Neural crest cell (in vitro differentiated cells): ENCODE measurements at regions not wholly inside any gene's neighbourhood (a gene's known extent, or its start where the extent isn't known, plus 50 kb on each side); places are given as distances from the start of the nearest gene placed in this dataset.

Source experiments
- DNase-seq: peaks from one replicate; pipeline ENCODE4 v3.0.0; 2021; ENCODE audit warnings: low read depth, mixed read lengths, low spot score
- H3K27ac Mint-ChIP-seq: one replicate; pipeline ENCODE4 v1.8.0; 2021; ENCODE audit warnings: mild to moderate bottlenecking, mixed read lengths; ENCODE audit not compliant: unreplicated experiment
- H3K27me3 Mint-ChIP-seq: 2 replicates; pipeline ENCODE4 v1.8.0; 2021; ENCODE audit warnings: low read depth, mild to moderate bottlenecking, mixed read lengths
- H3K36me3 Mint-ChIP-seq: 2 replicates; pipeline ENCODE4 v1.8.0; 2021; ENCODE audit warnings: low read depth, mild to moderate bottlenecking, mixed read lengths
- H3K4me1 Mint-ChIP-seq: 2 replicates; pipeline ENCODE4 v1.8.0; 2021; ENCODE audit warnings: mixed read lengths
- H3K4me3 Mint-ChIP-seq: one replicate; pipeline ENCODE4 v1.8.0; 2021; ENCODE audit warnings: mild to moderate bottlenecking, mixed read lengths
- H3K9me3 Mint-ChIP-seq: 2 replicates; pipeline ENCODE4 v1.8.0; 2021; ENCODE audit warnings: mixed read lengths
- TF ChIP-seq, protein P1 (sequence below): fragments of 200-600 bp; sonication (generic); conservative IDR thresholded peaks from 2 replicates; pipeline ENCODE4 v1.5.0; 2021; ENCODE audit warnings: antibody characterized with exemption, mild to moderate bottlenecking

DNA sequence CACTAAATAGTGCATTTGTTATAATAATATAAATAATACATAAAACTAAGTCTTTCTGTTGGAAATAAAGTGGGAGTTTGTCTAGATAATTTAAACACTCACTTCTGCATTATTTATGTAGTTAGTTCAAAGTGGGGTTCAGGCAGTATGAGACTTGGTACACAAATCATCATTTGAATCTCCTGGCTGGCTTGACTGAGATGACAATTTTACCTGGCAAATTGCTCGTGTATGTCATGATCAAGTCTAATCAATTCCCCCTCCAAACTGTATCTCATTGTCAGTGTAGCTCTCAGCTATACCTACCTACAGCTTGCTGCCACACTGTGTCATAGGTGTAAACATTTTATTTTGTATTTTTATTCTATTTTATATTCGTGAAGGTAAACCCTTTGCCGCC lies 563.4 kb upstream of the TENM3 start:
- H3K27me3 Mint-ChIP-seq, result no peaks in the 10 kb centered on the region
- H3K4me3 Mint-ChIP-seq, result no peak overlapping the region
- H3K36me3 Mint-ChIP-seq, result no peaks in the 10 kb centered on the region
- peaks cover 5% of the 10 kb centered on the region for H3K4me1 Mint-ChIP-seq
- TF ChIP-seq, protein P1, sequence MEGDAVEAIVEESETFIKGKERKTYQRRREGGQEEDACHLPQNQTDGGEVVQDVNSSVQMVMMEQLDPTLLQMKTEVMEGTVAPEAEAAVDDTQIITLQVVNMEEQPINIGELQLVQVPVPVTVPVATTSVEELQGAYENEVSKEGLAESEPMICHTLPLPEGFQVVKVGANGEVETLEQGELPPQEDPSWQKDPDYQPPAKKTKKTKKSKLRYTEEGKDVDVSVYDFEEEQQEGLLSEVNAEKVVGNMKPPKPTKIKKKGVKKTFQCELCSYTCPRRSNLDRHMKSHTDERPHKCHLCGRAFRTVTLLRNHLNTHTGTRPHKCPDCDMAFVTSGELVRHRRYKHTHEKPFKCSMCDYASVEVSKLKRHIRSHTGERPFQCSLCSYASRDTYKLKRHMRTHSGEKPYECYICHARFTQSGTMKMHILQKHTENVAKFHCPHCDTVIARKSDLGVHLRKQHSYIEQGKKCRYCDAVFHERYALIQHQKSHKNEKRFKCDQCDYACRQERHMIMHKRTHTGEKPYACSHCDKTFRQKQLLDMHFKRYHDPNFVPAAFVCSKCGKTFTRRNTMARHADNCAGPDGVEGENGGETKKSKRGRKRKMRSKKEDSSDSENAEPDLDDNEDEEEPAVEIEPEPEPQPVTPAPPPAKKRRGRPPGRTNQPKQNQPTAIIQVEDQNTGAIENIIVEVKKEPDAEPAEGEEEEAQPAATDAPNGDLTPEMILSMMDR, result no peak
- H3K27ac Mint-ChIP-seq, result no peak overlapping the region
- no peak for DNase-seq
- no peaks in the 10 kb centered on the region for H3K9me3 Mint-ChIP-seq

DNA sequence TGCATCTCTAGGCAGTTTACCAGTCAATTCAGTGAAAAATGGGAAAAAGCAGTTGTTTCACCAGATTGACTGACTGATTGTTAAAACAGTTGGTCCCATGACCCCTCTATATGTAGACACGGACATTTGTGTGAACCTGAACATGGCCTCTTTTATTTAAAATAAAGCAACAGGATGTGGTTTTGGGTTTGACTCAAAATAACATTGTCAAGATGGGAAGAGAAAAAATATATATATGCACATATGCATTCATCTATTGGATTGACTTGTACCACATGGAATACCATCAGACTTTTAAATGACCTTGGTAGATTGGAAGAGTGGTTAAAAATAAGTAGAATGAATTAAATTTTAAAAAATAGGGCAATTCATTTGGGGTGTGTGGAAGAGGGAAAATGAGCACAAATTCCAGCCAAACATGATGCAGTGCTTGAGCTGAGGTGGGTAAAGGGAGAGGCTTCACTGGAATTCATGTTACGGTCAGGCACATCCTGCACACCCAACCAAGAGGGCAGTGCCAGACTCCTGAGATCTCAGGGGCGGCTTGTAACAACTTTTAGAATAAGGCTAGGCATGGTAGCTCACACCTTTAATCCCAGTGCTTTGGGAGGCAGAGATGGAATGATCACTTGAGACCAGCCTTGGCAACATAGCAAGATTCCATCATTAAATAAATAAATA lies 560.7 kb upstream of the TENM3 start:
- Mint-ChIP-seq H3K27ac (no peak overlapping the region), H3K9me3 (no peaks in the 10 kb centered on the region), H3K36me3 (no peaks in the 10 kb centered on the region), H3K27me3 (no peaks in the 10 kb centered on the region), H3K4me3 (no peak overlapping the region), H3K4me1 (peaks cover 24% of the 10 kb centered on the region)
- no peak for DNase-seq
- TF ChIP-seq, protein P1, result no peak

DNA sequence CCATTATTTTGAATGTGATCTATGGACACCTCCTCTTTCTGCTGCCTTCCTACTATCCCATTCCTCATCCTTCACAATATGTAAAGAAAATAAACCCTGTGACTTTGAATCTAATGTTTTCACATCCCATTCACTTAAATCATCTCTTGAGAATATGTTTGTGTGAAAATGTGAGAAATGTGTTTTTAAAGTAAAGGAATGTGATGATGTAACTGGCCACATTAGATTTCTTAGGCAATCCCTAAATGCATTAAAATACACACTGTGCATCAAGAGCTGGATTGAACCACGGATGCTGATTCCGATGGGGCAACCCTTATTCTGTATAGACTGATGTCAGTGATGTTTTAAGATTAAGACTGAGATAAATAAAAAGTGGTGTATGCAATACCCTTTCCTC lies 558.9 kb upstream of the TENM3 start:
- no peaks in the 10 kb centered on the region for H3K9me3 Mint-ChIP-seq
- H3K36me3 Mint-ChIP-seq, result no peaks in the 10 kb centered on the region
- TF ChIP-seq, protein P1, result no peak
- no peak for DNase-seq
- H3K27me3 Mint-ChIP-seq, result no peaks in the 10 kb centered on the region
- no peak overlapping the region for H3K4me3 Mint-ChIP-seq
- peaks cover 42% of the 10 kb centered on the region for H3K4me1 Mint-ChIP-seq
- H3K27ac Mint-ChIP-seq, result no peak overlapping the region

DNA sequence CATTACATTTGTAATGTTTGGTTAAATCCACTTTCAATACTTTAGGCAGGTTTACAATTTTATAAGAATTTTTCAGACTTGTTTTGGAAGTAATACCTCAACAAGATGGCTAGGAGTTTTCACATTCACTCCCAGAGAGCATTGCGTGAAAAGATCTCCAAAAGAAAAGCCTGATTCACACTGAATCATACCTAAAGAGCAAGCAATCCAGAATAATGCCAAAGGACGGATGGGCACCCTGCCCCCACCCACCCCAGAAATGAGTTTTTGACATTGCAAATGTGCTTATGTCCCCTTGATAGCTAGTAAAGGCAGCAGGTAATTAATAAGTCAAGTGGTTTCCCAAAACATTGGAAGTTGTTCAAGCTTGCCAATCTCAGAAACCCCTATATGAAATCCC lies 557.7 kb upstream of the TENM3 start:
- peaks cover 52% of the 10 kb centered on the region for H3K4me1 Mint-ChIP-seq
- H3K27ac Mint-ChIP-seq, result no peak overlapping the region
- TF ChIP-seq, protein P1, result no peak

DNA sequence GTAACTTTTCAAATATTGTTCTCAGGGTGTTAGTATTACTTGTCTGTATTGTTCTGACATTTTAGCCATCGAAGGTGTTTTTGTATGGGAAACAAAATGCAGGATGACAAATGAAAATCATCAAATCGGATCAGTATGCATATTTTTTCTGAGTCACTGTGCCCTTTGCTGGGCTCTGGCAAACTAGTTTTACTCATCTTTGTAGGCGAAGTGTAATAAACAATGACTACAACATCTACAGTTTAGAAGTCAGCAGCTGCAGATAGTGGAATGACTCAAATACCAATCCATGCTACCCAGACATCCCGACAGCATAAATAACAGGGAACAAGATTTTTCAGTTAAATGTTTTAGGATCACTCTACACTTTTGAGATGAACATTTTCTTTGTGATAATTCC lies 557.3 kb upstream of the TENM3 start:
- Mint-ChIP-seq H3K9me3 (no peaks in the 10 kb centered on the region), H3K27me3 (no peaks in the 10 kb centered on the region), H3K4me1 (peaks cover 52% of the 10 kb centered on the region), H3K36me3 (no peaks in the 10 kb centered on the region), H3K27ac (no peak overlapping the region), H3K4me3 (no peak overlapping the region)
- DNase-seq, result no peak
- TF ChIP-seq, protein P1, result no peak

More for the DNA sequence above, 557.7 kb upstream of the TENM3 start:
- Mint-ChIP-seq H3K27me3 (no peaks in the 10 kb centered on the region), H3K9me3 (no peaks in the 10 kb centered on the region), H3K36me3 (no peaks in the 10 kb centered on the region), H3K4me3 (no peak overlapping the region)
- DNase-seq, result no peak
